Right lobe of liver (tissue), 4 donors: ENCODE measurements at regions not wholly inside any gene's neighbourhood (a gene's known extent, or its start where the extent isn't known, plus 50 kb on each side); places are given as distances from the start of the nearest gene placed in this dataset.

Experiments
- CTCF ChIP-seq, 4 donors: fragments of 200-600 bp in 3 of 4; fragments of 450-650 bp in 1 of 4; IDR thresholded peaks; one replicate each; pipeline versions ENCODE4 v1.5.1 to v1.8.0; 2016 to 2022; ENCODE audit warnings: antibody characterized with exemption in 4 of 4, mild to moderate bottlenecking in 2 of 4
- POLR2A ChIP-seq: fragments of 450-650 bp; IDR thresholded peaks from one replicate; pipeline ENCODE4 v1.6.1; 2017; ENCODE audit warnings: antibody characterized with exemption, mild to moderate bottlenecking
- donor health status: DM: no; HTN: no; CAD: no.
- donor health status: DM: no; HTN: no; CAD: no.
- donor health status: DM: no; HTN: yes; CAD: no.

GRCh38 chr5:159802661-159803060 lies 113.6 kb upstream of the ADRA1B start:
- TF ChIP-seq POLR2A (no peak), CTCF (IDR thresholded peaks at IDR 0.05) (no peak)
